GM18507 (cell line): ENCODE measurements at regions not wholly inside any gene's neighbourhood (a gene's known extent, or its start where the extent isn't known, plus 50 kb on each side); places are given as distances from the start of the nearest gene placed in this dataset.
"Not testable (repeated sequence)": the region's sequence is repeated elsewhere in the genome, so short reads cannot be mapped to it uniquely, and the experiment has no call there.

Experiments
- DNase-seq: peaks from one replicate; pipeline ENCODE4 v3.0.0; 2011; ENCODE audit warnings: low read depth; ENCODE audit not compliant: insufficient read length; ENCODE audit errors: extremely low spot score
- FAIRE-seq: peaks from 2 replicates; lab custom pipeline; 2011; peaks lifted over from hg19 to GRCh38; lab: Jason Lieb, UNC

DNA sequence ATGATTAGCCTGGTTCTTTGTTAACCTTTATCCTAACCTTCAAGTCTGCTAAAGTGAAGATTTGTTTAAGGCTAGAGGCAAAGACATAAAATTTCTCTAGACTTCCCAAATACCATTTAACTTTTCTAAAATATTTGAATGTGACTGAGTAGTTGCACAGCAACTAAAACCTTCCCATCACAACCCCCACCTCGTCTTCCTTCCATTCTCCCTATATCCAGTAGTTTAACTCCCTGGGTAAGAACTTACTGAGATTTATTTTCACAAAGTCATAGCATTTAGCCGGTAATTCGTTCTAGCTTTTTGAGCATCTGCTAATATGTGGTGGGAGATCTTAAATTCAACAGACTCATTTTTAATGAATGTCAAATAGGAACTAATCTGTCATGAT, 87.9 kb upstream of the AKIRIN2 start:
- DNase-seq (no peak), FAIRE-seq (no peak)

DNA sequence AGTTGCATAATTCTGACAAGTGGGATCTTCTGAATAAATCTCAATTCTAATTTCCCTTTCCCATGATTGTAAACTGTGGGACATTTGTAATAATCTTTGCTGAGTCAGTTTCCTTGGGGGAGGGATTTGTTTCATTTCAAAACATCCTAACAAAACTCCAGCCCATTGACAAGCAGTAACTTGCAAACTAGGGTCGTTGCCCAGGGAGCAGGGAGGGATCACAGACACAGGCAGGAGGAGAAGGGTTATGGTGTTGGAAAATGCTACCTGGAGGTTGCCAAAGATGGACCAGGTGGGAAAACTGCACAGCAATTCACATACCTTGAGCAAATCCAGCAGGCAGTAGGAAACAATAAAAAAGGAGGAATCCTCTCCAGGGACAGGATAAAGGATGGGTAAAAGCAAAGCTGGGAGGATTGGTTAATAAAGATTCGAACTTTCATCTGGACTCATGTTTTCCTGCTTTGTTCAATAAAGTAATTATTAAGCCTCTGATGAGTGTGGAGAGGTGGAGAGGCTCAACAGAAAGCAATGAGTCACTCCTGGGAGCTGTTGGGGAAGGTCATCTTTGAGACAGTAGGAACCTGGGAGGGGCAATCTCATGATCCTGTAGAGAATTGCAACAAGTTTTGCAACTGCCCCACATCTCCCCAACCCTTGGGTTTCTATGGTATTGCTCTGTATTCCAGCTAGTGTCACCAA, 87.3 kb upstream of the AKIRIN2 start:
- FAIRE-seq: no peak

DNA sequence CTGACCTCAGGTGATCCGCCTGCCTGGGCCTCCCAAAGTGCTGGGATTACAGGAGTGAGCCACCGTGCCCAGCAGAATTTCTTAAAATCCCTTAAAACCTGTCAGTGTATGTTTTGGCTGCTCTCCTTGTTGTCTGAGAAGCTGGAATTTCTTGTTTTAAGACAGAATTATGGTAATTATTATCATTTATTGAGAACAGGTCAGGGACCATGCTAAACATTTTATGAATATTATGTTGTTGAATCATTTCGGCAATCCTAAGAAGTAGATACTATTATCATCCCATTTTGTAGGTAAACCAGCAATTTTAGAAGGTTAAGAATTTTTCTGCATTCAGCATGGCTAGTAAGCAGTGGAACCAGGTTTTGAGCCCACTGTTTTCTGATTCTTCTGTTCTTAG, 86.1 kb upstream of the AKIRIN2 start:
- DNase-seq (no peak), FAIRE-seq (no peak)

More for the DNA sequence above, 87.3 kb upstream of the AKIRIN2 start:
- DNase-seq: no peak

DNA sequence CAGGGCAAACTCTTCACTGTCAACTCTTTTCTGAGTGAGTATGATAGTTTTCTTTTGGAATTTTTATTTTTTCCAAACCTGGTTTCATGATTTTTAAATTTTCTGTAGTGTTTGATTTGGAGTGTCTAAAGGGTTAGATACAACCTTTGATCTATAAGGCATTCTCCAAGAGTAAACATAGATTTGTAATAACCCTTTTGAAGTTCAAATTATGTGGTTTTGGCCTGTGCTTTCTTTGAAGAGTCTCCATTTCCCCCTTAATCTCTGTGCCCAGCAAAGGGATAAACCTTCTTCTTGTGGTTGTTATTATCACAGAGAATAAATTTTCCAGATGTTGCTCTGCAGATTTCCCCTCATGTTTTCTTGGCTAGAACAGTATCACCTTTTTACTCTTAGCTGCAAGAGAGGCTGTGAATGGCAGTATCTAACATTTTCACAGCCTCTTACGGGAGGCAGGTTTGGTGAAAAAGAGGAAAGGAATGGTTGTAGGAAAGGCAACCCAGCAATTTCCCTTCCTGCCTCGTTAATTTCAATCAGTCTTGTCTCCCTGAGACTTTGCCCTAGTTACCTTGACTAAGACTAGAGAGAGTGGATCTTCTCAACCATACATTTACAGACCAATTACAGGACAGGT, 83.3 kb upstream of the AKIRIN2 start:
- no peak for FAIRE-seq
- no peak for DNase-seq

DNA sequence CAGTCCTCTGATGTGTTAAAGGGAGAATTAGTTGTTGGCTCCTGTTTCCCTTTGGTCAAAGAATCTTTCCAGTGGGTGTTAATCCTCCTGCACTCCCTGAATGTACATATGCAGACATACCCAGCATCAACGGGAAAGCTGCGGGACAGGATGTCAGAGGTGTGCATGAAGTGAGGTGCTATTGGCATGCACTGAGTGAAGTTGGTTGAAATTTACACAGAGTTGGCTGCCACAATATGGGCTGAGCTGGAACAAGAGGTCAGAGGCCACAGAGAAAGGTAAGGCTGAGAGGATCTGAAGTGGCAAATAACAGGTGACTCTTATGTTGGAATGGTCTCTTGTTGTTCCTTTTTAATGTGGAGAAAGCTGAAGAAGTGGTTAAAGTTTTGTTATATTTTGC, 82.7 kb upstream of the AKIRIN2 start:
- FAIRE-seq (no peak), DNase-seq (no peak)

DNA sequence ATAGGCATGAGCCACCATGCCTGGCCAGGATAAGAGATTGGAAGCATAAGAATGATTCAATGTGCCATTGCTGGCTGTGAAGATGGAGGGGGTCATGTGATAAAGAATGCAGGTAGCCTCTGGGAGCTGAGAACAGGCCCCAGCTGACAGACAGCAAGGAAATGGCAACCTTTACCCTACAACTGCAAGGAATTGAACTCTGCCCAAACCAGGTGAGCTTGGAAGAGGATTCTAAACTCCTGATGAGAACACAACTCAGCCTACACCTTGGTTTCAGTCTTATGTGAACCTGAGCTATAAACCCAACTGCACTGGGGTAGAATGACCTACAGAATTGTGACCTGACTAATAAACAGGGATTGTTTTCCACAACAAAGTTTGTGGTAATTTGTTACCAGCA, 82.0 kb upstream of the AKIRIN2 start:
- DNase-seq (no peak), FAIRE-seq (no peak)

DNA sequence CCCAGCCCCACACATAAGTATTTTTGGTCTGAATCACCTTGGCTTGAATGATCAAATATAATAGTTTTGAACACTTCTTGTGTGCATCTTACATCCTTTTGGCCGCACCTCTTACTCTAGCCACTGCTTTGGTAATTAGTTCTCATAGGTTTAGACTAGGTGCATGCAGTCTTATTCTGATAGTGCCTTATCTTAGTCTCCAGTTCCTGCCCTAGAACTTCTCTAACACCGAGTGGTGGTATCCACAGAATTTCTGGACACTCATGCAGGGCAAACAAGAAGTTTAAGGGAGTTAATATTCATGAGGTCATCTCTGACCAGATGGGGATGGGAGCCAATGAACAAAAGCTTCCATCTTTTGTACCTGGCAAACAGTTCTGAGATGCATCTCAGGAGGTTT, 77.5 kb upstream of the AKIRIN2 start:
- no peak for FAIRE-seq
- no peak for DNase-seq

DNA sequence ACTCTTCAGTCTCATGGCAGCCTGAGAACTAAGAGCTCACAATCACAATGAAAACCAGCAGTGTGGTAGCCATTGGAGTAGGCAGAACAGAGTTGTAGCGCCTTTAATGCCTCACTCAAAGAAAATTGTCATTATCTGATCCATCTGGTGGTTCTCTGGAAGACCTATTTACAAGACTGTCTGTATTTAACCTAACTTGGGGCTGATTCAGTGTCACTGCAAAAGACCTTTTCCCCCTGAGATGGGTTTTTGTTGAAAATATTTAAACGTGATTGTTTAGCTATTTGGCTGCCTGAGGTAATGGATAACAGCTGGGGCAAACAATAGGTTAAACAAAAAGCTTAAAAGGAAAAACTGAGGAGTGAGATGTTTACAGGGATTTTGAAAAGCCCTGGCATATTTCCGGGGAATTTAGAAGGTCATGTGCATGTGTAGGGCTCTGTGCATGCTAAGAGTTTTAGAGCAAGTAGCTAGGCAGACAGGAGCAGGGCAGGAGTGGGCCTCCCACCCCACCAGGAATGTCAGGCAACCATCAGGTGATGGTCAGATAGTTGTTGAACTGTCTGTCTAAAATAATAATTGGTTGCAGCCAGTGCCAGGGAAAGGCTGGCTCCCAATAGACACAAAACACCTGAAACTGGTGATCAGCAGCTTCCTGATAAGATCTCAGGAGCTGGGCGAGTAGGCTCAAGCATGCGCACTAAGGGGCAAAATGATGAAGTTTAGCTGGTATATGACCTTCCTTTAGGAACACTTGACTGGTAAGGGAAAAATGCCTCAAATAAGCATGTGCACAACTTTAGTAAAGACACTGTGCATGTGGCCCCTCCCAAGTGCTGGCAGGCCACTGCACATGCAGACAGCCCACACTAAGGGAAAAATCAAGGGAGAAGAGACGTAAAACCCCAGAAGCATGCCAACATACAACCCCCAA, 70.8 kb upstream of the AKIRIN2 start:
- DNase-seq (no peak), FAIRE-seq (no peak)

DNA sequence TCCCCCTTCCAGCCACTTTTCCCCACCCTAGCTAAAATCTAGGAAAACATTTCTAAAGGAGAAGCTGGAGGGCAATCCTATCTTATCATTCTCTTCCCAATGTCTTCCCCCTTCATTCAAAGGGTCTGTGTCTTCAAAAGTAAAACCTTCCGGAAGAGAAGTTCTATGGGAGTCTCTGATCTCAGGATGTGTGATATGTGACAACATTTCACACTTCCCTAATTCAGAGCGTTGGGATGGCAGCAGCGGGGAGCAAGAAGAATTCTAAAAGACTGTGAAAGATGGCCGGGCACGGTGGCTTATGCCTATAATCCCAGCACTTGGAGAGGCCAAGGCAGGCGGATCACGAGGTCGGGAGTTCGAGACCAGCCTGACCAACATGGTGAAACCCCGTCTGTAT, 65.4 kb upstream of the AKIRIN2 start:
- no peak for DNase-seq
- FAIRE-seq: no peak

DNA sequence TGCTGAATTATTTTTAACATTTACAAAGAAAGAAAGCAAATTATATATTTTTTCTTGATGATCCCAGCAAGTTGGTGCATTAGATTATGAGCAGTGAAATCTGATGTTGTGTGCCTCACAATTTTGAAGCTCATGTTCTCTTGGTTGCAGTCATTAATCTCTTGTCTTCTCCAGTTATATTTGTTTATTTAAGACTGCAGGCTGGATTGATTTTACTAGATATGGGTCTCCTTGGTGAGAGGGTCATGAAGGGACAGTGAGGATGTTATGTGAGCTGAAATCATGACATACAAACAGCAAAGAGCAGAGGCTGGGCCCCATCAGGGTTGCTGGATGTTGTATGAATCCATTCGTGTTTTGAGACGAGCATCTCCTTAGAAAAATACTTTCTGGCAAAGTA, 64.2 kb upstream of the AKIRIN2 start:
- FAIRE-seq (no peak), DNase-seq (no peak)

DNA sequence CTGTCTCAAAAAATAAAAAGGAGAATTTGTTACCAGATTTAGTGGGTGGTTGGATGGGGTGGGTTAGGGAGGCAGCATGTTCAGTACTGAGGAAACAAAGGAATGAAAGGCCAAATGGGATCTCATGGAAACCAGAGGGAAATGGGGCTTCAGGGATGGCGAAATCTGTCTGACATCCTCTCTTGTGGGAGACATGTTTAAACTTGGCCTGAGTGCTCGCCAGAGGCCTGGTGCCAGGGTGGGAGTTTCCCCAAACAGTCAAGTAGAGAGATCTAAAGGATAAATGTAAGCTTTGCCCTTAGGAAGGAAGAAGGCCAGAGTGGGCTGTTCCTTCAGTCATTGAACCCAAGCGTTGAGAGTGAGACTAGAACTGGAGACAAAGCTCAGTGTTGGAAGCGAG, 61.9 kb upstream of the AKIRIN2 start:
- FAIRE-seq (no peak), DNase-seq (no peak)

DNA sequence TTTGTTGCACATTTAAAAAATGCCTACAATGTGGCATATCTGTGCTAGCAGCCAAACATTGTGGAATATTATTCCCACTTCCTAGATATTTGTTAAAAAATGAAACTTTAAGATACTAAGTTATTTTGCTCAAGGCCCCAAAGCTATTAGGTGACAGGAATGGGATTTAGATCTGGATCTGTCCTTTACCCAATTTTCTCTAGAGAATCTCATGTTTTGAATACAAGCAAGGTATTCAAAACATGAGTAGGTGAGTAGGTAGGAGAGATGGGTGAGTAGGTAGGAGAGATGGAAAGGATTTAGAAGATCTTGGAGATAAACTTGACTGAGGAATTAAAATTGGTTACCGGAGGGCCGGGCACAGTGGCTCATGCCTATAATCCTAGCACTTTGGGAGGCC, 61.2 kb upstream of the AKIRIN2 start:
- DNase-seq (no peak), FAIRE-seq (no peak)

DNA sequence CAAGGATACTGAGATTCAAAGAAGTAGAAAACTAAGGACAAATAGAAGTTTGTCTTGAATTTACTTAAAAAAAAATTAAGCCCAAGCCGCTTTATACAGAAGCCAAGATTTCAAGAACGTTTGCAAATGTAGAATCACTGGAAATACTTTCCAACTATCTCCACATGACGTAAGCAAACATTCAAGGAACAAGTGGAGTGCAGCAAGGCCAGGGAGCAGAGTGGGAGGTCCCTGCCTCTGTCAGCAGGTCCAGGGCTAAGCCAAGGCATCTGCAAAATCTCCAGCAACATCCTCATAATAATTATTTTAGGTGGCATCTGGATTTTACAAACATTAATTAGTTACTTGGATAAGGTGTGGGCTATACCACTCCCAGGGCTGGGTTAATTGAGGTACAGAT, 60.1 kb upstream of the AKIRIN2 start:
- no peak for FAIRE-seq
- no peak for DNase-seq

DNA sequence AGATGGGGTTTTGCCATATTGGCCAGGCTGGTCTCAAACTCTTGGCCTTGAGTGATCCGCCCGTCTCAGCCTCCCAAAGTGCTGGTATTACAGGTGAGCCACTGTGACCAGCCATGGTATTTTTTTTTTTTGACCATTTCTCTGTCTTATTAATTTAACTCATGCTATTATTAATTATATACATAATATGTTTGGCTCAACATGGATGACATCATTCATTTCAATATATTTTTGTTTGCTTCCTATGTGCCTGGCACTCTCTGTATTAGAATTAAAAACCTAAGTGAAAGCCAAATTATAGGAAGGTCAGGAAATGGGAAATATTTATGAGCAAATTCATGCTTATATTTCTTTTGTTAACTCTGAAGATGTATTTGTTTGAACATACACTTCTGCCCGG, 55.8 kb upstream of the AKIRIN2 start:
- no peak for FAIRE-seq

DNA sequence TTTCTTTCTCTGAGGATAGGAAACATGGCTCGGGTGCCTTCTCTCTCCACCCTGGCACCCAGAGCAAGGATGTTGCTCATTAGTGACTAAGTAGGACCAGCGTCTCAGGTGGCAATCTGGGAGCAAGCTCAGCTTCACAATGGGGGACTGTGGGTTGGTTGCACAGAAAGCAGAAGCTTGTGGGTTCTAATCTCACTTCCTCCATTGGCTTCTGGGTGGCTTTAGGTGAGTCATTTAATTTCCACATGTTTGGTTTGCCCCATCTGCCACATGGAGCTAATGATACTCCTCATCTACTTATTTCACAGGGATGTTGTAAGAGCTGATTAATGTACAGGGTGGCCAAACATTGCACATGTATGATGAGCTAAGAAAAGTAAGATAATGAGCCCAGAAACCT, 54.8 kb upstream of the AKIRIN2 start:
- DNase-seq: peak; percentile 63

More for the DNA sequence above, 55.8 kb upstream of the AKIRIN2 start:
- no peak for DNase-seq

DNA sequence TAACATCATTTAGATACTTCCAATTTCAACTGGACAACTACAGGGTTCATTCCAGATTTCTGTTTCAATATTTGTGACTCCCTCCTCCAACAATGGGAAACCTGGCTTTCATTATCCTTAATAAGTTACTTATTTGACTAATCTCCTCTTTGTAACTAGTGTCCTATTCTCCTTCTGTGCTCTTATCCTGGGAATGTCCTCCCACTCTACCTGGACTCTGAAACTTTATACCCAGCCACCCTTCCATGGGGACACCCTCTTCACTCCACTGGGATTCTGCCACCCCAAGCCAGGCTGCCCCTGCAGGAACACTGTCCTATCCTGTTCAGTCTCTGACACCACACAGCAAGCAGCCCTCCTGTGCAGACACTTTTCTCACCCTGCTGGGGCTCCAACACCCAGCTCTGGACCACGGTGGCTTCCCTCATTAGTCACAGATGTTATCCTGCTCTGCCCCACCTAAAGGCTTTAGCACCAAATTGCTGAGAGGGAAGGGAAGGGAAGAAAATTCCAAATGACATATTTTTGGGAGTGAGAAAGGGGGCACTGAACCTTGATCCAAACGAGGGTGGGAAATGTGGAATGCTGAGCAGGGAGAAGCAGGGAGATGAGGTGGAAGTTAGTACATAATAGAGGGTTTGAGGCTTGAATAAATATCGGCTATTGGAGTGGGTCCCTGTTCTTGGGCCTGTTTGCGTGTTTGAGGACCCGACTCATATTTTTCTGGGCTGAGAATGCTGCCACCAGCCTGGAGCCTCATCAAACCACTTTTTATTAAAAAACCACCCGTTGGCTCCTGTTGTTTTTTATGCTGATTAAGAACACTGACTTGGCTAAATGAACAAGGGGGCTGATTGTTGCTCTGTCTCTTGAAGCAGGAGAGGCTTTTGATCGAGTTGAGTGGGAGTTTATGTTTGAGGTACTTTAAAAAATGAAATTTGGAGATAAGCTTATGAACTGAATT, 54.0 kb upstream of the AKIRIN2 start:
- no peak for DNase-seq
- no peak for FAIRE-seq

More for the DNA sequence above, 54.8 kb upstream of the AKIRIN2 start:
- peak; percentile 96 for FAIRE-seq

DNA sequence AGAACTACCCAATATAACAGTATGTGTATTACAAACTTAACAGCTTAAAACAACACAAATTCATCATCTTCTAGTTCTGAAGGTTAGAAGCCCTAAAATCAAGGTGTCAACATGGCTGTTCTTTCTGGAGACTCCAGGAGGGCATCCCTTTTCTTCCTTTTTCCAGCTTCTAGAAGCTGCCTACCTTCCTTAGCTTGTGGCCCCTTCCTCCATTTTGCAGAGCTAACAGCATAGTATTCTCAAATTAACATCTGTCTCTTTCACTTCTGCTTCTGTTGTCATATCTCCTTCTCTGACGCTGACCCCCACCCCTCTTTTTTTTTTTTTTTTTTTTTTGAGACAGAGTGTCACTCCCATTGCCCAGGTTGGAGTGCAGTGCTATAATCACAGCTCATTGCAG, 52.8 kb upstream of the AKIRIN2 start:
- DNase-seq (no peak), FAIRE-seq (peak; percentile 79)

DNA sequence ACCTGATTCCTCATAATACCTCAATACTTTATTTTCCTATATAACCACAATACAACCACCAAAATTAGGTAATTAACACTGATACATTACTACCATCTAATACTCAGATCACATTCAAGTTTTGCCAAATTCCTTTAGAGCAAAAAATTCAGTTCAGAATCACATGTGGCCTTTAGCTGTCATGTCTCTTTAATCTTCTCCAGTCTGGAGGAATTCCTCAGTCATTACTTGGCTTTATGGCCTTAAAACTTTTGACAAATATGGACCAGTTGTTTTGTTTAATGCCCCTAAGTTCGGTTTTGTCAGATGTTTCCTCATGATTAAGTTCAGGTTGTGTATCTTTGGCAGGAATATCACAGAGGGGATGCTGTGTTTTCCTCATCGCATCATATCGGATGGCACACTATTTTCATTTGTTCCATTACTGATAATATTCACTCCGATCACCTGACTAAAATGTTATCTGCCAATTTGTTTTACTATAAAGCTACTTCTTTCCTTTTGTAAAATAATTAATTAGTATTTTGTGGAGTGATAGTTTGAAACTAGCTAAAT, 51.2 kb upstream of the AKIRIN2 start:
- FAIRE-seq (no peak), DNase-seq (no peak)

DNA sequence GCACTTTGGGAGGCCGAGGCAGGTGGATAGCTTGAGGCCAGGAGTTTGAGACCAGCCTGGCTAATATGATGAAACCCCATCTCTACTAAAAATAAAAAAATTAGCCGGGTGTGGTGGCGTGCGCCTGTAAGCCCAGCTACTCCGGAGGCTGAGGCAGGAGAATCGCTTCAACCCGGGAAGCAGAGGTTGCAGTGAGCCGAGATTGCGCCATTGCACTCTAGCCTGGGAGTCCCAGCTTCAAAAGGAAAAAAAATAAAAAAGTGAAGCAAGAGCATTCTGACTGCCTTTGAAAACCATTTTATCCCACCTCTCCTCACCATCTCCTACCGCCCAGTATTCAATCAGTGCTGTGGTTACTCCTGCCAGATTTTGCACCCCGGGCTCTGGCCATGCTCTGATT, 50.5 kb upstream of the AKIRIN2 start:
- not testable (repeated sequence) for FAIRE-seq, DNase-seq
